Omental fat pad (tissue), 3 donors: ENCODE measurements at regions not wholly inside any gene's neighbourhood (a gene's known extent, or its start where the extent isn't known, plus 50 kb on each side); places are given as distances from the start of the nearest gene placed in this dataset.

Experiments used
- ATAC-seq: fragments of 150-250 bp; one replicate; pipeline ENCODE4 v1.9.1; 2016; ENCODE audit warnings: mild to moderate bottlenecking, moderate library complexity; ENCODE audit not compliant: low FRiP score
- DNase-seq: peaks from one replicate; pipeline ENCODE4 v3.0.0-alpha.2; 2019; ENCODE audit warnings: low spot score
- CTCF ChIP-seq, 3 donors: fragments of 450-650 bp; IDR thresholded peaks; one replicate each; pipeline ENCODE4 v1.5.1; 2016 to 2017; ENCODE audit warnings: antibody characterized with exemption in 3 of 3, mild to moderate bottlenecking in 3 of 3, moderate library complexity in 2 of 3

DNA sequence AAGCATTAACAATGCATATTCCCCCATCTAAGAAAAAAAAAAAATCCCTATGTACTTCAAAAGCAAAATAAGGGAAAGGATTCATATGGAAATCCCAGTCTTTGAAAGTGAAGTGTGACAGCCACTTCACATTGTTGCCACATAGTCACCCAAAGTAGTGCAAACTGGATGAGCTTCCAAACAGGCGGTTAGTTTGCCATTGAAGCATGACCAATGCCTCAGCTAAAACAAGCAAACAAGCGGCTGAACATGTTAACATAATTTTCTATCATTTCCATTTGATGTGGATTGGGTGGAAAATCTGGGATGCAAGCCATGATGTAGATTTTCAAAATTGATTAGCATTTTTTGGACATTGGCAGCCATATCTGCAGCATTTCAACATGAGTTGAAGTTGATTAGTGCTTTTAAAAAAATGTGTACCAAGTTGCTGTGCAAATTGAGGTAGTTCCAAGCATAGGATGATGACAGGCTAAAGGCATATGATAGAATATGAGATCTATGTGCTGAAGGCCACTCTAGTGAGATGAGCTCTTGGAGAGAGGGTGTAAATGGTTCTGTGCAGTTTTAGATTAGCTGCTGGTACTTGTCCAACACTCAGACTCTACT lies 405.2 kb downstream of the NR2F2 start:
- no peak for TF ChIP-seq CTCF (IDR thresholded peaks at IDR 0.05)
- DNase-seq (no peak), ATAC-seq (no peak)

- no peak for ATAC-seq
- no peak for TF ChIP-seq CTCF (IDR thresholded peaks at IDR 0.05)
- no peak for DNase-seq
Measured at GRCh38 chr15:96736384-96736783, 405.9 kb downstream of the NR2F2 start.

DNA sequence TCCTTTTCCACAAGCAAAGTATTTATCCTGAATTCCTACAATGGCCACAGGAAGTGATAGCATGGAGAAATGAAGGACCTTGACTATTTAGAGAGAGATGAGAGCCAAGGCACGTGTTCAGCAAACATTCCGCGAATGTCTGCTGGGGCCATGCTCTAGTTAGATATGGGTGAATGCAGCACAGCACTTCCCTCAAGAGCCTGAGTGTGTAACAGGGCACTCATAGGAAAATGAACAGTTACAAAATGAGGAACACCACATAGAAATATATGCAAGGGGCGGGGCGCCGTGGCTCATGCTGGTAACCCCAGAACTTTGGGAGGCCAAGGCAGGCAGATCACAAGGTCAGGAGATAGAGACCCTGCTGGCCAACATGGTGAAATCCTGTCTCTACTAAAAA lies 406.9 kb downstream of the NR2F2 start:
- no peak for TF ChIP-seq CTCF (IDR thresholded peaks at IDR 0.05)
- ATAC-seq = no peak
- no peak for DNase-seq

GRCh38 chr15:96746665-96747064 lies 416.2 kb downstream of the NR2F2 start:
- no peak for TF ChIP-seq CTCF (IDR thresholded peaks at IDR 0.05)
- DNase-seq (no peak), ATAC-seq (no peak)

DNA sequence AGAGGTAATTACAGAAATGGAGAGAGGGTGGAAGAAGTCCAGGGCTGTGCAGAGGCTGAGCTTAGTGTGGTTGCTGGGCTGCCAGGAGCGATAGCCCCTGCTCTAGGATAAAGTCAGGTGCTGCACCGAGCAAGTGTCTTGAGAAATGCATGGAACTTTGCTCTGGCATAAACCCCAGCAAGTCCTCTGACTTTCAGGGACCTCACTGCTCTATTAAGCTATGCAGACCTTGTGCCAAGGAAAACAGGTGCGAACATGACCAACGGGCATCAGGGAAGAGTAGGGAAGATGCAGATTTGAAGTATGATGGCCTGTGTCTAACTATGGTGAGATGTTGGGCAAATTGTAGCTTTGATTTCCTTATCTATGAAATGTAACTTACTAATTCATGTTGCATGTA lies 416.8 kb downstream of the NR2F2 start:
- no peak for DNase-seq
- ATAC-seq = no peak
- no peak for TF ChIP-seq CTCF (IDR thresholded peaks at IDR 0.05)

DNA sequence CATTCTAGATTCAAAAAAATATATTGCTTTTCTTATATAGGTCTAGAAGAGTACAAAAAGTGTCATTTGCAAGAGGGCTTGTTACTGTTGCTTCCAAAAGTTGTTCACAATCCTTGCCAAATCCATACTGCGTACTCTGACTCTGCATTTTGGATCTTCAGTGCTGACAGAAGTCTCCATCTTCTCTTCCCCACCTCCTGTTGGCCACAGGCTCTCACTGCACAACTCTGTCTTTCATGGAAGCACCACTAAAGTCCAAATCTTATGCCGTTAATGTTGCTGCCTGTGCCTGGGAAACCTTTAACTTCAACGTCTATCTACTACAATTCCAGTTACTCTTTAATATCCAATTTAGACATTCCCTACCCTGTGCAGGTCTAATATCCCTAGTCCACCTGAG lies 419.9 kb downstream of the NR2F2 start:
- TF ChIP-seq CTCF (IDR thresholded peaks at IDR 0.05) = no peak
- DNase-seq (no peak), ATAC-seq (no peak)

- no peak for TF ChIP-seq CTCF (IDR thresholded peaks at IDR 0.05)
- DNase-seq (no peak), ATAC-seq (no peak)
Measured at GRCh38 chr15:96756146-96756545, 425.6 kb downstream of the NR2F2 start.
